ENCODE measurements at regions not wholly inside any gene's neighbourhood (a gene's known extent, or its start where the extent isn't known, plus 50 kb on each side); places are given as distances from the start of the nearest gene placed in this dataset.

DNA sequence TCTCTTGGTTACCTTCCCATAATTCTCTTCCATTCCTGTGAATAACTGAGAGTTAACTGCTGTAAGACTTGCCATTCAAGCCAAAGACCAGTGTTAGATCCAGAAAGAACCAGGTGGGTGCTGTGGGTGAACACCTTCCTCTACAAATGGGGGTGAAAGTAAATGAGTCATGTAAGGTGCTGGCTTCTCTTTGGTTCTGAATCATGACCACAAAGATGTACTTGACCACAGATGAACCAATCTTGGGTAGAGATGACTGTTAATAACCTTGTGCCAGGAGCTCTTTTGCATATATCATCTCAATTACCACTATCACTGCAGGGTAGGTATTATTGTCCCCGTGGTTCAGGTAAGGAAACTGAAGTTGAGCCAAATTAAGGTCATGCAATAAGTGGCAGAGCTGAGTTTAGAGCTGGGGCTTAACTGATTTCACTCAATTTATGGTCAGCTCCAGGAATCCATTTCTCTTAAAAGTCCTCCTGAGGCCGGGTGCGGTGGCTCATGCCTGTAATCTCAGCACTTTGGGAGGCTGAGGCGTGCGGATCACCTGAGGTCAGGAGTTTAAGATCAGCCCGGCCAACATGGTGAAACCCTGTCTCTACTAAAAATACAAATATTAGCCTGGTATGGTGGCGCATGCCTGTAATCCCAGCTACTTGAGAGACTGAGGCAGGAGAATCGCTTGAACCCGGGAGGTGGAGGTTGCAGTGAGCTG lies 244.9 kb upstream of the CXCR4 start:
- H3K36me3 ChIP-seq (ENCODE audit: insufficient read depth, low read length) = no peaks in the 10 kb centered on the region
- no peaks in the 10 kb centered on the region for H3K27me3 ChIP-seq (ENCODE audit: insufficient read depth, low read length)
- no peak overlapping the region for H3K4me3 ChIP-seq (ENCODE audit: low read length)

DNA sequence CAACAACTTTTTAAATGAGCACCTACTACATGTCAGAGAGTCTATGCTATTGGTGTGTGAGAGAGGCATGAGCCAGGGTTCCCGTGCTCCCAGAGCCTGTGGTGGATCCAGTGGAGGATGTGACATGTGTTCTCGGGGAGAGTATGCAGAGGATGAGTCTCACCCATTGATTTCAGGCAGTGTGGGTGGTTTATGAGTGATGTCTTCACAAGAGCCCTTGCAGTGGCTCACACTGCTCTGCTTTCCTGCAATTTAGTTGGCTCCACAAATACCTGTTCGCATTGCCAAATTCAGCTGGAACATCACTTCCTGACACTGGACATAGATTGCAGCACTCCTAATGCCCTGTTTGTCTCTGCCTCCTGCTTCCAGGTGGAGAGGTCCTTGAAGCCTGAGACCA lies 243.6 kb upstream of the CXCR4 start:
- Histone ChIP-seq H3K4me3 (ENCODE audit: low read length) (no peak overlapping the region), H3K4me1 (ENCODE audit: insufficient read depth, low read length) (no peaks in the 10 kb centered on the region), H2AFZ (ENCODE audit: low read depth, low read length) (no peak overlapping the region), H3K9me3 (ENCODE audit: low read length) (no peaks in the 10 kb centered on the region), H3K36me3 (ENCODE audit: insufficient read depth, low read length) (no peaks in the 10 kb centered on the region), H3K27me3 (ENCODE audit: insufficient read depth, low read length) (no peaks in the 10 kb centered on the region)

More for the DNA sequence above, 244.9 kb upstream of the CXCR4 start:
- H3K9me3 ChIP-seq (ENCODE audit: low read length) = no peaks in the 10 kb centered on the region
- H3K4me1 ChIP-seq (ENCODE audit: insufficient read depth, low read length) = no peaks in the 10 kb centered on the region
- H2AFZ ChIP-seq (ENCODE audit: low read depth, low read length) = no peak overlapping the region

GRCh38 chr2:136360790-136361189 lies 242.8 kb upstream of the CXCR4 start:
- Histone ChIP-seq H3K36me3 (ENCODE audit: insufficient read depth, low read length) (no peaks in the 10 kb centered on the region), H3K9me3 (ENCODE audit: low read length) (no peaks in the 10 kb centered on the region), H2AFZ (ENCODE audit: low read depth, low read length) (no peak overlapping the region), H3K27me3 (ENCODE audit: insufficient read depth, low read length) (no peaks in the 10 kb centered on the region), H3K4me1 (ENCODE audit: insufficient read depth, low read length) (no peaks in the 10 kb centered on the region), H3K4me3 (ENCODE audit: low read length) (no peak overlapping the region)

DNA sequence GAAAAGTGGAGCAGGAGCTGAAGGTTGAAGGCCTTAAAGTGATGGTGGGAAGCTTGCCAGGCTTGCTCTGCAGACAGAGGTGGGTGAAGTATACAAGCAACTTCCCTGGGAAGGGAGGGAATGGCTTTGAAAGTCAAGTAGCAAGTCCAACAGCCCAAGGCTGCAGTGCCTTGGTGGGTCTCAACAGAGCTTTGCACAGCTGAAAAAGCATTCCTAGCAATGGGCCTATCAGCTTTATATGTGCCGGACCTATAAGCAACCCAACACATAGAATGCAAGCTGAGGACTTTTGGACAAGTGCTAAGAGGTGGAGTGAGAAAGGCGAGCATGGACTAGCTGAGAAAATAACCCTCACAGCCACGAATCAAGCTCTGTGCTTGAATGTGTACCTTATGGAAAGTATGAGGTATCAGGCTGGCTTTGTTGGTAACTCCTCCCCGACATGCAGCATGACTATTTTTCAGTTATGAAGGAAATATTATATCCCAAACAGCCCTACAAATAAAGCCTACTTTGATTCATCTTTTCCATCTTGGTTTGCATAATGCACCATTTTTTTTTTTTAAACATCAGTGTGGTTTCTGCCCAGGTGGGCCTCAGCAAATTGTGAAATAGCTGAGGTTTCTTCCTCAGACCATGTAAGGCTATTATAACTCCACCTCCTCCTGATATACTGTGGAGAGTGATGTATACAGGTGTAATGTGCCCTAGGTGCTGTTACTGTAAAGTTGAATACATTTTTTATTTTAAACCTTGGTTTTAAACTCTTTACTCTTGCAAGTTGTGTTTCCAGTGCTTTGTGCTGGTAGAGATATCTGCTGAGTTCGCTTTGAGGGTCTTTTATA lies 241.4 kb upstream of the CXCR4 start:
- no peaks in the 10 kb centered on the region for H3K36me3 ChIP-seq (ENCODE audit: insufficient read depth, low read length)
- H3K4me3 ChIP-seq (ENCODE audit: low read length) = no peak overlapping the region
- no peak overlapping the region for H2AFZ ChIP-seq (ENCODE audit: low read depth, low read length)
- H3K27me3 ChIP-seq (ENCODE audit: insufficient read depth, low read length) = no peaks in the 10 kb centered on the region
- H3K9me3 ChIP-seq (ENCODE audit: low read length) = no peaks in the 10 kb centered on the region
- H3K4me1 ChIP-seq (ENCODE audit: insufficient read depth, low read length) = no peaks in the 10 kb centered on the region

DNA sequence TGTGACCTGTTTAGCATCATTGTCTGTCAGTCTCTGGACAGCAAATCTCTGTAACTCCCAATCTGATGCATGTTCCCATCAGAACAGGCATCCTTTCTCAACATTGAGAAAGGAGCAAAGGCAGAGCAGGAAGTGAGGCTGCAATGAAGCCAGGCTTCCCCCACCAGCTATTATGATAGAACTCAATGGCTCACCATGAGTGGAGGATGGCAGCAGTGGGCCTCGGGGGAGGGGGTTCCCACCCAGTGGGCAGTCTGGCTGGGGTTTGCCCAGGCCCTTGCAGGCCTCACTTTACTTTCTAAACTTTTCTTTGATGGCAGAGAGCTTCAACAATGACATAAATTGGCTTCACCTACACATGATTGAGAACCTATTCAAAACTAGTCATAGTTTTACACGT lies 240.6 kb upstream of the CXCR4 start:
- Histone ChIP-seq H3K4me3 (ENCODE audit: low read length) (no peak overlapping the region), H3K4me1 (ENCODE audit: insufficient read depth, low read length) (no peaks in the 10 kb centered on the region), H2AFZ (ENCODE audit: low read depth, low read length) (no peak overlapping the region), H3K36me3 (ENCODE audit: insufficient read depth, low read length) (no peaks in the 10 kb centered on the region), H3K9me3 (ENCODE audit: low read length) (no peaks in the 10 kb centered on the region), H3K27me3 (ENCODE audit: insufficient read depth, low read length) (no peaks in the 10 kb centered on the region)

DNA sequence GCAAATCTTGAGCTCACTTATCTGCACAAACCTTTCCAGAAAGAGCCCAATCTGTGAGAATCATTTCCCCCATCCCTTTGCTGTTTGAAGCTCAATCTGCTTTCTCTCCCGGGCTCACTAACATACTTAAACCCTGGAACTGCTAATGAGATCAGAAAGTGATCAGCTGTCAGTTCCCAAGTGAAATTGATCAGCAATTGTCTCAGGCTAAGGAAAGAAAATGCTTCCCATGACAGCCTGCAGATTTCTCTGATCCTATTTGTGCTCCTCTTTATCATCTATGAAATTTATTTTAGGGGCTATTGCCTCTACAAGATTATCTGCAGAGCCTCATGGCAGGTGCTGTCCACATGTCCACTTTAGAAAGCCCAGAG lies 239.0 kb upstream of the CXCR4 start:
- H2AFZ ChIP-seq (ENCODE audit: low read depth, low read length) = no peak overlapping the region

DNA sequence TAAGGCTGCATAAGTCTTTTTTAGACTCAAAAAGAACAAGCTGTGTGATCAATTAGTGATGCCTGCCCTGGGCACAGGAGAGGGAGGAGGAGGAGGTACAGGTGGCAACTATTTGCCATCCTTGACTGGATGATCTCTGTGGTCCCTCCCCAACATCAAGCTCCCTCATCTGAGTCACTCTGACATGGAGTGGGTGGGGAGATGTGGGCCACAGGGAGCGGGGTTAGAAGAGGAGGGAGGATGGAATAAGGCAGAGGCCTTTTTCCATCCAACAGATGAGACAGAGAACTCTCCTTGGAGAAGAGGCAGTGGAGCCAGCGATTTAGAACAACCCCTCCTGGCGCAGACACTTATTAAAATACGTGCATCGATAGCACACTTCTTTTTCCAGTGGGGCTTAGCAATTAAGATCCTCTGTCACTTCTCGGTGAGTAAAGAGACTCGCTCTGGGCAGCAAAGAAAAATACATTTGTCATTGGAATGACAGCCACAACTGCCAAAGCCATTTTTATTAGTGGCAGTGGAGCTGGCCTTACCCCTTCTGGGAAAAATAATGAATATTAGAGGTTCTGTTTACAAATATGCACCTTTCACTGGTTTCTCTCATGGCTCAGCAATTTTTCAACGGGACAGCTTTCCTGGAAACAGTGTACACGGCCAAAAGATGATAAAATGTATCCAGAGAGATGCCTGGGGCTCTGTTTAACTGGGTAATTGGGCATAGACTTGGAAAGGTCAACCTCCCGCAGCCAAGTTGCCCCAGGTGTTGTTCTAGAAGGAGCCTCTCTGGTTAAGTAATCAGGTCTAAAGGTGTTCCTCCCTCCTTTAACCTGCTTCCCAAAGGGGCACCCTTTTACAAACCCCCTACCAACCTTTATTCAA lies 238.4 kb upstream of the CXCR4 start:
- Histone ChIP-seq H3K9me3 (ENCODE audit: low read length) (no peaks in the 10 kb centered on the region), H3K4me3 (ENCODE audit: low read length) (no peak overlapping the region), H3K36me3 (ENCODE audit: insufficient read depth, low read length) (no peaks in the 10 kb centered on the region), H2AFZ (ENCODE audit: low read depth, low read length) (no peak overlapping the region), H3K27me3 (ENCODE audit: insufficient read depth, low read length) (no peaks in the 10 kb centered on the region), H3K4me1 (ENCODE audit: insufficient read depth, low read length) (no peaks in the 10 kb centered on the region)

More for the DNA sequence above, 239.0 kb upstream of the CXCR4 start:
- H3K9me3 ChIP-seq (ENCODE audit: low read length) = no peaks in the 10 kb centered on the region
- H3K4me3 ChIP-seq (ENCODE audit: low read length) = no peak overlapping the region
- H3K27me3 ChIP-seq (ENCODE audit: insufficient read depth, low read length) = no peaks in the 10 kb centered on the region
- no peaks in the 10 kb centered on the region for H3K36me3 ChIP-seq (ENCODE audit: insufficient read depth, low read length)
- no peaks in the 10 kb centered on the region for H3K4me1 ChIP-seq (ENCODE audit: insufficient read depth, low read length)

GRCh38 chr2:136351684-136352083 lies 233.7 kb upstream of the CXCR4 start:
- no peak overlapping the region for H3K4me3 ChIP-seq (ENCODE audit: low read length)
- no peak overlapping the region for H2AFZ ChIP-seq (ENCODE audit: low read depth, low read length)
- H3K4me1 ChIP-seq (ENCODE audit: insufficient read depth, low read length) = no peaks in the 10 kb centered on the region
- H3K27me3 ChIP-seq (ENCODE audit: insufficient read depth, low read length) = no peaks in the 10 kb centered on the region
- no peaks in the 10 kb centered on the region for H3K36me3 ChIP-seq (ENCODE audit: insufficient read depth, low read length)
- H3K9me3 ChIP-seq (ENCODE audit: low read length) = no peaks in the 10 kb centered on the region

DNA sequence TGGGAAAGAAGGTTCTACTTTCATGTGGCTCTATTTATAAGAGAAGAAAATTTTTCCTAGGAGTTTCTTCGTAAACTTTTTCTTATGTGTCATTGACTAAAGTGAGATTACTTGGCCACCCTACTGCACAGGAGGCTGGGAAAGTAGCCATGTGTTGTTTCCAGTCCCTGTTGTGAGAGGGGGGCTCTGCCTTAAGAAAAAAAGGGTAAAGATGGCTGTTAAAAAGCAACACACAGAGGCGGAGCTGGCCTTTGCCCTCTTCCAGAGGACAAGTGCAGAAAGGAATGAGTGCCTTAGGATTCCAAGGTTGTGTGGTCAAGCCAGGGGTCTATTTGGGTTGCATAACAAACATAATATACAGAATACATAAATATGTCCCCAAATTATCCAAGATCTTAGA lies 230.0 kb upstream of the CXCR4 start:
- H3K4me1 ChIP-seq (ENCODE audit: insufficient read depth, low read length) = no peaks in the 10 kb centered on the region
- no peaks in the 10 kb centered on the region for H3K27me3 ChIP-seq (ENCODE audit: insufficient read depth, low read length)
- H3K4me3 ChIP-seq (ENCODE audit: low read length) = no peak overlapping the region
- H3K36me3 ChIP-seq (ENCODE audit: insufficient read depth, low read length) = no peaks in the 10 kb centered on the region
- H2AFZ ChIP-seq (ENCODE audit: low read depth, low read length) = no peak overlapping the region
- H3K9me3 ChIP-seq (ENCODE audit: low read length) = no peaks in the 10 kb centered on the region

GRCh38 chr2:136344339-136344738 lies 226.4 kb upstream of the CXCR4 start:
- no peaks in the 10 kb centered on the region for H3K36me3 ChIP-seq (ENCODE audit: insufficient read depth, low read length)
- H2AFZ ChIP-seq (ENCODE audit: low read depth, low read length) = no peak overlapping the region
- no peaks in the 10 kb centered on the region for H3K4me1 ChIP-seq (ENCODE audit: insufficient read depth, low read length)
- no peaks in the 10 kb centered on the region for H3K9me3 ChIP-seq (ENCODE audit: low read length)
- H3K27me3 ChIP-seq (ENCODE audit: insufficient read depth, low read length) = no peaks in the 10 kb centered on the region
- no peak overlapping the region for H3K4me3 ChIP-seq (ENCODE audit: low read length)

GRCh38 chr2:136342138-136342537 lies 224.2 kb upstream of the CXCR4 start:
- H3K4me1 ChIP-seq (ENCODE audit: insufficient read depth, low read length) = no peaks in the 10 kb centered on the region
- no peak overlapping the region for H2AFZ ChIP-seq (ENCODE audit: low read depth, low read length)
- H3K9me3 ChIP-seq (ENCODE audit: low read length) = no peaks in the 10 kb centered on the region
- H3K4me3 ChIP-seq (ENCODE audit: low read length) = no peak overlapping the region
- no peaks in the 10 kb centered on the region for H3K27me3 ChIP-seq (ENCODE audit: insufficient read depth, low read length)
- no peaks in the 10 kb centered on the region for H3K36me3 ChIP-seq (ENCODE audit: insufficient read depth, low read length)

GRCh38 chr2:136334967-136335366 lies 217.0 kb upstream of the CXCR4 start:
- Histone ChIP-seq H3K9me3 (ENCODE audit: low read length) (no peaks in the 10 kb centered on the region), H3K36me3 (ENCODE audit: insufficient read depth, low read length) (no peaks in the 10 kb centered on the region), H3K4me1 (ENCODE audit: insufficient read depth, low read length) (no peaks in the 10 kb centered on the region), H2AFZ (ENCODE audit: low read depth, low read length) (no peak overlapping the region), H3K27me3 (ENCODE audit: insufficient read depth, low read length) (no peaks in the 10 kb centered on the region), H3K4me3 (ENCODE audit: low read length) (no peak overlapping the region)

All from neuron (in vitro differentiated cells).